ENCODE measurements at regions not wholly inside any gene's neighbourhood (a gene's known extent, or its start where the extent isn't known, plus 50 kb on each side); places are given as distances from the start of the nearest gene placed in this dataset.

DNA sequence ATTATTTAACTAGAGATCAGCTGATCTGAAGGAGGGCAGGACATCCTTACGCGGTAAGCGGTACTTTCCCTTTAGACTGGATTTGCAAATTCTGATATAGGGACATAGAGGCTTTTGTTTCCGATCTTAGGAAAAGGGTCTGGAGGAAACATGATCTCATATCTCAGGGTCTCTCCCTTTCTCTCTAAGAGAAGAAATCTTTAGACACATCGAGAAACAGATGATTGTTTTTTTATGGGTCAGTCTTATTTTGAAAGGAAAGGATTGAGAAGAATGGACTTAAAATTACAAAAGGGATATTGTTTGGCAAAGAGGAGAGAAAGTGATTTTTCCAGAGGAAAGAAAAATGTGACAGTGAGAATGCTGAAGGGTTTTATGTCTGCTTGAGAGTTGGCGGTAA, 83.9 kb upstream of the OGFRL1 start:
- no peak for TF ChIP-seq POLR2A (IDR thresholded peaks at IDR 0.05)
- no peak for TF ChIP-seq CTCF (IDR thresholded peaks at IDR 0.05)

Data from testis (tissue), 2 donors.